DMS 273 (cell line): ENCODE measurements at regions not wholly inside any gene's neighbourhood (a gene's known extent, or its start where the extent isn't known, plus 50 kb on each side); places are given as distances from the start of the nearest gene placed in this dataset.
A peak's percentile ranks its signal among the peaks of the same experiment; 100 is the strongest.
"Not testable (repeated sequence)": the region's sequence is repeated elsewhere in the genome, so short reads cannot be mapped to it uniquely, and the experiment has no call there.

ENCODE experiments used
- DNase-seq: peaks from one replicate; lab custom pipeline; 2025; ENCODE audit not compliant: unreplicated experiment; lab: John Stamatoyannopoulos, UW

DNA sequence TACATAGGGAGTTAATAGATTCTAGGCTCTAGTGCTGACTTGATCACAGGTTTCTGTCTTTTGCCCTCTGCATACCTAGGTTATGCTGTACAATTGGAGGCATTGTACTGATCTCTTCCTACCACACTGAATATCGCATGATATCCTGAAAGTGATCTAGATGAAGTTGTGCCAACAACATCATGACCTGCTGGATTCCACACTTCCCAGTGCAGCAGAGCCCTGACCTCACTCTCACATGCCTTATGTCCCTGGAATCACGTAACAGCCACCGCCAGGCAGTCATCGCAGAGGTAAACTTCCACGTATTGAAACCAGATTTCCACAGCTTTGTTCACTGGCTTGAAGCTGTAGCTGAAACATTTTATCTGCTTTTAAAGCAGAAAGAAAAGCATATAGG, 214.0 kb downstream of the ANKRD30B start:
- no peak for DNase-seq

DNA sequence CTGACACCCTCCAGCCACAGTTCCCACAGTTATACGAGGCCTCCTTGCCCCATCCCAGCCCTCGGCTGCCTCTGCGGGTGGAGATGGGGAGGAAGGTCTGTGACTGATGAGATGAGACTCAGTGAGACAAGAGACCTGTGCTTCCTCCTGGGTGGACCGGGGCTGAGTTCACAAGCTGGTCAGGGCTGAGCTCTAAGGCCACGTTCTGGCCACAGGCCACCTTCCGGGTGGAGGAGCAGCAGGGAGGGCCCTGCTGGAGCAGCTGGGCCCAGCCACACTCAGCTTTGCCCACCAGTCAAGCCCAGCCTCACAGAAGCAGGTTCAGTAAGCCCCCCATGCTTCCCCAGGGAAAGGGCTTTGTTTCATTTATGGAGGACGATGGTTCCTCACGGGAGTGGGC, 214.7 kb downstream of the ANKRD30B start:
- DNase-seq = no peak

DNA sequence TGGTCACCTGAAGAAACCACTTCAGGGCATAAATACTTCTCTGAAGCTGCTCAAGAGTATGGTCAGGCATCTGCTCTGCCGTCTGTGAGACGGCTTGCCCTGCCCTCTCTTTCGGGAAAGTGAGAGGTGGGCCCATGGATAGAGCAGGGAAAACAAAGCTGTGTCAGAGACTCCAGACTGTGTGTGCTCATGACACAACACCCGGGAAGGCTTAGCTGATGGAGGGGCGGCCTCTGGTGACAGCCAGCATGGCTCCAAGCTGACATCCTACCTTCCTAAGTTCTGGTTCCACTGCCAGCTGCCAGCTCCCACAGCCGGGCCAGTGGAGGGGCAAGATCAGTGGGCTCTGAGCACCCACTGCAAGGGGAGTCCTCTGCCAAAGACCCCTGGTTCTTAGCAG, 215.3 kb downstream of the ANKRD30B start:
- no peak for DNase-seq

DNA sequence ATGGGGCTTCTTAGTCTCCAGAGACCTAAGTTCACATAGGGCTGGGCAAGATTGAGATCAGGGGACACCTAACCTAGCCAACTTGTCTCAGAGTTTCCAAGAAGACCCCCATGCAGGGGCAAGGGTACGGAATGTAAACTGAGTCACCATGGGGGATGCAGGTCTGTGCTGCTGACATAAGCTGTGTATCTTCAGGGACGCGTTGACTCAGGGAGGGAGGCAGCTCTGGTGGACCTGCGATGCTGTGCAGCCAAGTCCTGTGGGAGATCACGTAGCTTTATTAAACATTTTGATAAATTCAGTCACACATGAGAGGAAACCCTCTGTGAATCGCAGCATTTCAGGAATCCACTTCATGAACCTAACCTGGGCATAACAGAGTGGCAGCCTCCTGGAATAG, 216.0 kb downstream of the ANKRD30B start:
- DNase-seq = no peak

DNA sequence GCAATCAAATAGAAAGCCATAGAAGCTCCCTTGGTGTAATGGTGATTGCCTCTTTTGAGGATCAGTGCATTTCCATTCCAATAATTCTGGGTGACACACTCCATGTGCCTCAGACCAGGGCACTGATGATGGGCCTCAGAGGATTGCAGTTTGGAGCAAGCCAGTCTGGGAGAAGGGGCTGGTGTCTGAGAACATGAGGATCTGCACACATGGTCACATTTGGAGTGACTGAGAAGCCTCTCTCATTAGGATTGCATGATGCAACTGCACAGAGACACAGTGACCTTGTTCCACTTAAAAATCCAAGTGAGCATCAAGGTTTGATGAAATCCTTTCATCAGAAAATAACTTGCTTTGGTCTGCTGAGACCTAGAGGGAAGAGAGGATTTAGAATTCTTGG, 216.4 kb downstream of the ANKRD30B start:
- no peak for DNase-seq

DNA sequence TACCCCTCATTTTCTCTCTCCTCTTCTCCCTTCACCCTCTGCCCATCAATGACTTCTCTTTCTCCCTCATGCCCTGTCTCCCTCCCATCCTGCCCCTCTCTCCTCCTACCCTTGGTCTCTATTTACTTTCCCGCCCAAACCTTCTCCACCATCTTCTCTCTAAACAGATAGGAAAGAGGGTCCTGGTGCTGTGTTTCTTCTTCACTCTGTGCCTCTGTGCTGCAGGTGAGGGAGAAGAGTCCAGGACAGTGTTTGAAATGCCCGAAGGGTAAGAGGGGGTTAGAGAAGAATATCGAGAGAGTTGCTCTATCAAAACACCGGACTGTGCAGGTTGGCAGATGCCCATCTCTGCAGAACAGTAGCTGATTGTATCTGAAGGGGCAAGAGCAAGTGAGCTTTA, 217.0 kb downstream of the ANKRD30B start:
- DNase-seq = not testable (repeated sequence)

DNA sequence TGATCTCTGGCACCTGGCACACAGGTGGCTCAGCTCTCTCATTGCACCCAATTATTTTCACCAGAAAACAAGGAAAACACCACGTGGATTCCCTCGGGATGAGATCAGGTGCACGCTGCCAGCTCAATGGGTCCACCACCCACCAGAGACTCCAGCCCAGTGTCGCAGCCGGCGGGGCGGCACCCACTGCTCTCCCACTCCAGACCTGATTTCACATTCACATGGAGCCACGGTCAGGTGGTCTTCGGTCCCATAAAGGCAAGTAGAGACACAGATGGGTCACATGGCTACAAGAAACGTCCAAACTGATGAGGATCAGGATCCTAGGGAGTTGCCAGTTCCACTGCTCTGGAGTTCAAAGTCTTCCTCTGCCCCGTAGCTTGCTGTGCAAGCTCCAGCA, 217.6 kb downstream of the ANKRD30B start:
- no peak for DNase-seq

DNA sequence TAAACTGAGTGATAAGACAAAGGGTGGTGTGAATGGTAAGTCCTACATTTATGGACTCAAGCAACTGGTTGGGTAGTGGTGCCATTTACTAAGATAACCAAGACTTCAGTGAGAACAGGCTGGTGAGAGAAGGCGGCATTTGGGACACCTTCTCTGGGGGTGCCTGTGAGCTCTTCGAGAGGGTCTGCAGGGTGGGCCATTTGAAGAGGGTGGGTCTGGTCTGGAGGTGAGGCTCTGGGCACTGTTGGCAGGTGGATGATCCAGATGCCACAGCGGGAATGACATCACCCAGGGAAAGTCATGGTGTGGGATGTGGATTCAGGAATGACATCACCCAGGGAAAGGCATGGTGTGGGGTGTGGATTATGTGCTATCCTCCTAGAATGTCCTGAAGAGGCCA, 219.3 kb downstream of the ANKRD30B start:
- DNase-seq = not testable (repeated sequence)

DNA sequence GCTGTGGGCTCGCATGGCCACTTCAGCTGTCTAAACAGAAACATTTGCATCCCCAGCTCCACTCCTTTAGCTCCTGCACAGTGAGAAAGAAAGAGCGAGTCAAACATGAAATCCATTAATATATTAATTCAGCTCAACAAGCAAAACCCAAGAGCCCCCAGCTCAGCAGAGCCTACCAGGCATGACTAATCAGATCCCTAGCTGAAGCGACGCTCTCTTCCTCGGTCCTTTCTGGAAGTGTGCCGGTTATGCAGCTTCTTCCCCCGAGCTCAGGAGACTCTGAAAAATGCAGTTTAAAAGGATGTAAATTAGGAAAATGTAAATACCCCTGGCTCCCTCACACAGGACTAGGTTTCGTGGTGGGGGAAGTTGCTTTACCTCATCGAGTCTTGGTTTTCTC, 221.5 kb downstream of the ANKRD30B start:
- DNase-seq = no peak

DNA sequence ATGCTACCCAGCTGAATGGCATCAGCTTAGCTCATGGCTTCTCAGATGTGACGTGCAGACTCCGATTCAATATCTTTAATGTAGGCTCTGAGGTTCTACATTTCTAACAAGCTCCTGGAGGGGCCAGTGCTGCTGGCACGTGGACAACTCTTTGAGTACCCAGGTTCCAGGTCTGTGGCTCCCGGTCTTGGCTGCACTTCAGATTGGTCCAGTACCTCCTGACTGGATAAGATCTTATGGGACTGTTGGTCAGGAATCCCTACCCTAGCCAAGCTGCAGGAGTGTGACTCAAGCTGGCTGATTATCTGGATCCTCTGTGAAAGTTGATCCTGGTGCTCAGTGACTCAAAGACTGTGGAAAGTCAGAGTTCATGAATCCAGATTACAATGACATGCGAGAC, 222.1 kb downstream of the ANKRD30B start:
- no peak for DNase-seq

DNA sequence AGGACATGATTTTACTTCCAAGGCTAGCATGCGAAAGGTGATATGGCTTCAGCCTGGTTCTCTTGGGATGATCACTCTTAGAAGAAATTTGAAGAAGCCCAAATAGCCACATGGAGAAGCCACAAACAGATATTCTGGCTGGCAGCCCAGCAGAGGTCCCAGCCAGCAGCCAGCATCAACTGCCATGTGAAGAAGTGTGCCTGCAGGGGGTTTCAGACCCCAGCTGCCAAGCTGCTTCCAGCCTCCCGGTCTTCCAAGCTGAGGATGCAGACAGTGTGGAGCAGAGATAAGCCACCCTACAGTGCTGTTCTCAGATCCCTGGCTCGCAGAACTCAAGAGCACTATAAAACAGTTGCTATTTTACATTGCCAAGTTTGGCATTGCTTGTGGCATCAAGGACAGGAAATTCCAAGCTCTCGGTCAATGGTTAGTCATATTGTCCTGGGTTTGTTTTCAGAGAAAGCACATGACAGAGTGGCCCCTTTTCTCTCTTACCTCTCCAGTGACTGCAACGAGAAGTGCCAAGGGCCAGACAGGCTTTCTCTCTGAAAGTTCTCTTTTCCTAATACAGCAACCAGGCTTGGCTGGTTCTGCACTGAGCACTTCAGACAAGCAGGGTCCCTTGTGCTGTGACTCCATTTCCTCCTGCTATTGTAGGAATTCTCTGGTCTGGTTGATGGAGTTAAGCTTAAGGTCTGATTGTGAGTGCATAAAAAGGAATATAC, 223.7 kb downstream of the ANKRD30B start:
- DNase-seq = peak; percentile 61

DNA sequence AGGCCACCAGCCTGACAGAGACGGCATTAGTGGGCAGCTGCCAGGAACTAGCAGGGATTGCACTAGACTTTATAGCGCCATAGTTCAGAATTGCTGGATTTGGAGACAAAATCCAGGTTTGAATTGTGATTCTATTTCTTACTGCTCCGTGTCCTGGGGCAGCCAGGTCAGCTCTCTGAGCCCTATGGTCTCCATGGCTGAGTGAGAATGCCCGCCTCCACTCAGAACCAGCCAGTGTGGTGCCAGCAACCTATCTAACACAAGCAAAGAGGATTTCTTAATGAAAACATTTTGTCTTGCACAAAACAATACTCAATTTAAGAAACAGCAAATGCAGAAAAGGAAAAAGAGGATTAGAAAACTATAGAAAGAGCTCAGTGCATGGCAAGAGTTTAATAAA, 225.4 kb downstream of the ANKRD30B start:
- not testable (repeated sequence) for DNase-seq

DNA sequence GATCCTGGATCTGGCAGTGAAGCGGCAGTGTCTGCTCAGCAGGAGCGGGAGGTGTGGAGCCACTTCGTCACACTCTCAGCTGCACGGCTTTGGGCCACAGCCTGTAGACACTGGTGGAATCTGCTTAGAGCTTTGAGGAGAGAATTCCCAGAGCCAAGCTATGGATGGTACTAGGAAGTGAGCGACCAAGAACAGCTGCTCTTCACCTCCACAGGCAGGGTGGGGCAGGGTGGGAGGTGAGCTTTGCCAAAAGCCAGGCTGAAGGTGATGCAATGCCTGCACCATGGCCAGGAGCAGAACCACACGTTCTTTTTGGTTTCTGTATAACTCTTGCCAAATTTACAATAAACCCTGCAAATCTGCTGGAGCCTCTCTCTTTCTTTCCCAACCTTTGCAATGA, 226.1 kb downstream of the ANKRD30B start:
- peak; percentile 7 for DNase-seq

DNA sequence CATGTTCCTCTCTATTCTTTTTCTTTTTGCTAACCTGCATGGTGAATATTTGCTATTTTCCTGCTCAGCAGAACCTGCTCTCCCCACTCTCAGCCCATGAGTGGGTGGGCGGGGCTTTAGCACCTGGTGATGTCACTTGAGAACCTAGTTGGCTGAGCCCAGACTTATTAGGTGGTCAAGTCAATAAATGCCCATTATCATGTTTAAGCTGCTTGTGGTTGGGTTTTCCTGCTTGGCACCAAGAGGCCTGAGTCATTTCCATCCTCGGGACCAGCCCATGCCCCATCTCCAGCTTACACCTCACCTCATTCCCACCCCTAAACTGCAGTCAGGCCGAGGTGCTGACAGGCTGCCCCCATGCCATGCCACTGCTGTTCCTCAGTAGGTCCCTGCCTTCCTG, 226.6 kb downstream of the ANKRD30B start:
- no peak for DNase-seq

DNA sequence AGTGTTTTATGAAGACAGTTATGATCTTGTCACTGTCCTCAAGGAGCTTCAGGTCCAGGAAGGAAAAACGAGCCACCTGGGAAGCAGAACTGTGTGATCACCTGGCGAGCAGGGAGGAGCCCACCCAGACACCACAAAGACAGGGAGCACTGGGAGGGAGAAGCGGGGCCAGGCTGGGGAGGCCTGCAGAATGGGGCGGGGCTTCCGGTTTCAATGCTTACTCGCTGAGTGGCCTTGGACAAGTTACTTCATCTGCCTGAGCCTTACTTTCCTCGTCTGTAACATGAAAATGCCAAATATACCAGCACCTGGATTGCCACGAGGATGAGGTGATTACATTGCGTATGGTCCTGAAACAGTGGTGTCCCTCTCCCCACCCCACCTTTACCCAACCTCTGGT, 227.5 kb downstream of the ANKRD30B start:
- DNase-seq = no peak

DNA sequence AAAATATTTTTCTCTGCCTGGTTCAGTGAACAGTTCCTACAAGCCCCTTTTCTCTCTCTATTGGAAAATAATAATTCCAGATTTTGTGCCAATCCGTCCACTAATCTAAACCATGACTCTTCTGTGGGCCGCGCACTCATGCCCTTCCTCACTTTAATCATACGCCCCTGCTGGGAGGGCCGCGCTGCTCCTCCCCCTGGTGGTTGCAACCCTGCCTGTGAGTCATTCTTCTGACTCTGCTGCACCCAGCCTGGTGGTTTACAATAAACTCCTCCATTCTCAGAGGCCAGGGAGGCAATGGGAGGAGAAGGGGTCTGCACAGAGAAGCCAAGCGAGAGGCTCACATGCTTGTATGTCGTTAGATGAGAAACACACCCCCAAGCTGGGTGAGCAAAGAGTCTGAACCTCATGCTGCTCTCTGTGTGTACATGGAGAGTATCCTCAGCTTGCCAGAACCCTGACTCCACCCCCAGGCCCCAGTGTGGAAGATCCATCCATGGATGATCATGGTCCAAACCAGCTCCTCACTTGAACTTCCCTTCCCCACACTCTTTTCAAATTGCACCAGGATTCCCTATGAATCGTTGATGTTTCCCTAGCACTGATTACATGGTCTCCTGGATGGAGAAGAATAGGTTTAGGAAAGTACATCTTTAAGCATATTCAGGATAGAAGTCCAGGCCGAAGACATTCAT, 228.9 kb downstream of the ANKRD30B start:
- peak; percentile 5 for DNase-seq

DNA sequence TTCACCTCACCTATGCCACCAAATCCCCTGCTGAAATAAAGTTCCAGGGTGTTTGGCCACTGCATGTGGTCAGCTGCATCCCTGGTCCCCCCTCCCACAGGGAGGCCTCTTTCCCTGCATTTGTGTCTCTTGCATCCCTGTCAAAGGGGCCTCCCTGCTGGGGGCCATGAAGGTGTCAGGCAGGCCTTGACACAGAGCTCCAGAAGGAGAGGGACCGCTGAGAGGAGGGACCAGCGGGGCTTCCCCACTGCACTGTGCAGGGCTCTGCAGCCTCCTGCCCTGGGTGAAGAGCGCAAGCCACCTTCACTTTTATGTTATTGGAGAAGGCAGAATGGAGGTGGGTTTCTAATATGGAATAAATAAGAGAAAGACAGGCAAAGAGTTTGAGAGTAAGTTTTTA, 230.2 kb downstream of the ANKRD30B start:
- DNase-seq = no peak

DNA sequence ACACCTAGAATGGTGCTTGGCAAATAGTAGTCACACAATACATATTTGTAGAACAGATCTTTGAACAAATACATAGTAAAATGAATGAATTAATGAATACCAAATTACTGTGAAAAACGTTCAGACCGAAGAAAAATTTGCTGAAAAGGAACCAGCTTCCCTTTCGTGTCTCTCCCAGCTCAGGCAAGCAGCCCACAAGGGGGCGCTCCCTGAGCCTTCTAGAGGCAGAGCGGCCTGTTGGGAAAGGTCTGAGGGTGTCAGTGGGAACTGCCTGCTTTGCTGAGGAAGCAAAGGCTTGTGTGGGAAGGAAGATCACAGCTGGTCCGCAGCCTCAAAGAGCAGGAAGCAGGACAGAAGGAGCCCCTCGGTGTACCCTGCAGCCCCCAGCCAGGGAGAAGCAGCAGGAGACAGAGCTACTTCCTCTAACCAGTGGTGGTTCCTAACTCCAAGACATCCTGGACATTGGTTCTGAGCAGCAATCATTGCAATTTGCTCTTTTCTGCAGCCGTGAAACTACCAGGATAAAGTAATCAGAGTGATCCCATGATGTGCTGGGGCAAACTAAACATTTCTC, 231.1 kb downstream of the ANKRD30B start:
- DNase-seq = peak; percentile 90

DNA sequence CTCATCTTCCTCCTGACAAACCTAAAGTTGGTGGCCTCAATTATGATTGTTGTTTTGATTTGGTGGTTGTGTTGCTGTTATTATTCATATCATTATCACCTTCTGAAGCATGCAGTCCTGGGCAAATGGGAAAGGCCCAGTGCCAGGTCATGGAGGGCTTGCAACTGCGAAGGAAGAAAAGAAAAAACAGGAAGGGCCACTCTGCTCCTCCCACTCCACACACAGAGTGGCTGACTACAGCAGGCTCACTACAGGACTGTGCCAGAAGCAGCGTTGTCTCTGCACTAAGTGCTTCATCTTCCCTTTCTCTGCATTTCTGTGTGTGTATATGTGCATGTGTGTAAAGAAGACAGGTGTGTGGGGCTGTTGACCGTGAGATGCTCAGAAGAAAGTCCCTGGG, 231.9 kb downstream of the ANKRD30B start:
- DNase-seq = no peak

DNA sequence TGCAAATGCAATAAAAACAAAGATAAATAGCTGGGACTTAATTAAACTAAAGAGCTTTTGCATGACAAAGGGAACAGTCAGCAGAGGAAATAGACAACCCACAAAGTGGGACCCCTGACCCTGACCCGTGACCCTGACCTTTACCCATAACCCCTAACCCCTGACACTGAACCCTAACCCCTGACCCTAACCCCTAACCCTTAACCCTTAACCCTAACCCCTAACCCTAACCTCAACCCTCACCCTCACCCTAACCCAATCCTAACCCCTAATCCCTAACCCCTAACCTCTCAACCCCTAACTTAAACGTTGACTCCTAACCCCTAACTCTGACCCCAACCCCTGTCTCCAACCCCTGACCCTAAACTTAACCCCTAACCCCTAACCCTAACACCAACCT, 236.6 kb downstream of the ANKRD30B start:
- not testable (repeated sequence) for DNase-seq

DNA sequence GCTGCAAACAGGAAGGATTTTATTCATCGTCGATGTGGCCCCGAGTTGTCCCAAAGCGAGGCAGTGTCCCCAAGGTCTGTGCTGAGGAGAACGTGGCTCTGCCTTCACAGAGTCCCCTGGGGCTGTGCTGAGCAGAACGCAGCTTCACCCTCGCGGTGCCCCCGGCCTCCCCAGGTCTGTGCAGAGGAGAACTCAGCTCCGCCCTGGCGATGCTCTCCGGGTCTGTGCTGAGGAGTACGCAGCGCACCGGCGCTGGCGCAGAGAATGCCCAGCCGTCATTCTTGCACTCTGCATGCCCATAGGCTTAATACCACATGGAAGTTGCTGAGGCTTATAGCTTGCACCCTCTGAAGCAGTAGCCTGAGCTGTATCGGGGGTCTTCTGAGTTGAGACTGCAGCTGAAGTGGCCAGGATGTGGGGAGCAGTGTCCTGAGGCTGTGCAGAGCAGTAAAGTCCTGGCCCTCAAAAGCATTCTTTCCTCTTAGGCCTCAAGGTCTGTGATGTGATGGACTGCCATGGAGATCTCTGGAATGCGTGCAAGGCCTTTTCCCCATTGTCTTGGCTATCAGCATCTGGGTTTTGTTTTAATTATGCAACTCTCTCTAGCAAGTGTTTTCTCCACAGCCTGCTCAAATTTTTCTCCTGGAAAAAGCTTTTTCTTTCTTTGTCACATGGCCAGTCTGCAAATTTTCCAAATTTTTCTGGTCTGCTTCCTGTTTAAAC, 237.5 kb downstream of the ANKRD30B start:
- not testable (repeated sequence) for DNase-seq

DNA sequence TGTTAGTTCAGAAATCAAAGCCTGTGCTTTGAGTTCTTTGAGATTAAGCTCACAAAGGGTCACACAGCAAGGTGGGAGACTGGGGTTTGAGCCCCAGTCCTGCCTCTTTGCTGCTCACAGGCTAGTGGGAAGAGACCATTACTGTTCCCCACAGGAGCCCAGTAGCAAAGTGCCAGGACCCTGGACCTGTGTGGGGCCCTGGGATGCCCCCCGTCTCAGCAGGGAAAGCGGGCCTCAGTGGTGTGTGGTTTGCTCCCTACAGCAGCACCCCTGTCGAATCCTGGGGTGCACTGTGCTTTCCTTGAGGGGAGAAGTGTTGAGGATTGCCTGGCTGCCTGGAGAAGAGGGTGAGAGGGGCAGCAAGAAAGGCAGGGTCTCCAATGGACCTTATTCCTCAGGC, 239.4 kb downstream of the ANKRD30B start:
- not testable (repeated sequence) for DNase-seq
